Neural cell (in vitro differentiated cells): ENCODE measurements at regions not wholly inside any gene's neighbourhood (a gene's known extent, or its start where the extent isn't known, plus 50 kb on each side); places are given as distances from the start of the nearest gene placed in this dataset.

Experiments
- H2AFZ ChIP-seq: fragments of 200-600, 300-800 bp; sonication (generic), shearing (Covaris generic); 2 replicates; pipeline ENCODE4 v1.6.0; 2014; ENCODE audit warnings: low read depth, mild to moderate bottlenecking, antibody characterized with exemption, low read length, moderate library complexity
- H3F3A ChIP-seq: fragments of 200-600 bp; shearing (Covaris generic); 2 replicates; pipeline ENCODE4 v1.6.1; 2016; ENCODE audit warnings: mild to moderate bottlenecking, moderate library complexity, mixed read lengths, antibody characterized with exemption, low read length; ENCODE audit not compliant: insufficient read depth, poor library complexity, severe bottlenecking
- H3K27ac ChIP-seq: fragments of 200-600, 300-800 bp; sonication (generic), shearing (Covaris generic); 2 replicates; pipeline ENCODE4 v1.5.1; 2014; ENCODE audit warnings: mild to moderate bottlenecking, low read length, moderate library complexity
- H3K27me3 ChIP-seq: fragments of 300-800, 200-600 bp; sonication (generic), shearing (Covaris generic); 2 replicates; pipeline ENCODE4 v1.6.0; 2014; ENCODE audit warnings: mild to moderate bottlenecking, low read depth, low read length, moderate library complexity; ENCODE audit not compliant: insufficient read depth
- H3K36me3 ChIP-seq: fragments of 300-800, 200-600 bp; sonication (generic), shearing (Covaris generic); 2 replicates; pipeline ENCODE4 v1.5.1; 2014; ENCODE audit warnings: mild to moderate bottlenecking, antibody characterized with exemption, low read length, moderate library complexity; ENCODE audit not compliant: insufficient read depth
- H3K4me2 ChIP-seq: fragments of 300-800, 200-600 bp; sonication (generic), shearing (Covaris generic); 2 replicates; pipeline ENCODE4 v1.6.0; 2014; ENCODE audit warnings: mild to moderate bottlenecking, low read length
- H3K4me3 ChIP-seq: fragments of 300-800, 200-600 bp; sonication (generic), shearing (Covaris generic); 2 replicates; pipeline ENCODE4 v1.5.1; 2014; ENCODE audit warnings: mild to moderate bottlenecking, low read length, moderate library complexity
- H3K79me2 ChIP-seq: fragments of 200-600 bp; shearing (Covaris generic); replicated peaks from 2 replicates; pipeline ENCODE4 v1.6.0; 2014; ENCODE audit warnings: mild to moderate bottlenecking, low read length, moderate library complexity; ENCODE audit not compliant: insufficient read depth
- H3K9ac ChIP-seq: fragments of 300-800, 200-600 bp; sonication (generic), shearing (Covaris generic); 2 replicates; pipeline ENCODE4 v1.6.1; 2016; ENCODE audit warnings: mild to moderate bottlenecking, low read length, mixed read lengths
- H3K9me2 ChIP-seq: fragments of 200-600 bp; shearing (Covaris generic); 2 replicates; pipeline ENCODE4 v1.6.1; 2016; ENCODE audit warnings: mild to moderate bottlenecking, low read length, mixed read lengths; ENCODE audit not compliant: insufficient read depth
- H3K9me3 ChIP-seq: fragments of 200-600, 300-800 bp; sonication (generic), shearing (Covaris generic); 2 replicates; pipeline ENCODE4 v1.6.1; 2016; ENCODE audit warnings: mild to moderate bottlenecking, mixed run types, low read length, moderate library complexity, mixed read lengths
- H4K20me1 ChIP-seq: fragments of 200-600 bp; shearing (Covaris generic); 2 replicates; pipeline ENCODE4 v1.6.1; 2016; ENCODE audit warnings: mild to moderate bottlenecking, mixed run types; ENCODE audit not compliant: insufficient read depth
- CTCF ChIP-seq: fragments of 450-650 bp; IDR thresholded peaks from 2 replicates; pipeline ENCODE4 v1.5.1; 2014; ENCODE audit warnings: antibody characterized with exemption, mild to moderate bottlenecking, moderate library complexity; ENCODE audit not compliant: poor library complexity, severe bottlenecking
- EP300 ChIP-seq: fragments of 450-650 bp; conservative IDR thresholded peaks from 2 replicates; pipeline ENCODE4 v1.6.1; 2014; ENCODE audit warnings: antibody characterized with exemption, mild to moderate bottlenecking, moderate library complexity; ENCODE audit not compliant: poor library complexity, severe bottlenecking
- EZH2 ChIP-seq: fragments of 200-600, 300-800 bp; shearing (Covaris generic), sonication (generic); IDR thresholded peaks from 2 replicates; pipeline ENCODE4 v1.6.1; 2014; ENCODE audit warnings: antibody characterized with exemption, low read length, borderline replicate concordance, mild to moderate bottlenecking; ENCODE audit not compliant: insufficient read depth, poor library complexity, severe bottlenecking
- MXI1 ChIP-seq: fragments of 450-650 bp; conservative IDR thresholded peaks from 2 replicates; pipeline ENCODE4 v1.6.1; 2014; ENCODE audit warnings: antibody characterized with exemption, mild to moderate bottlenecking; ENCODE audit not compliant: poor library complexity, severe bottlenecking
- POLR2AphosphoS5 ChIP-seq: IDR thresholded peaks from 2 replicates; pipeline ENCODE4 v1.6.1; 2012
- RAD21 ChIP-seq: fragments of 450-650 bp; conservative IDR thresholded peaks from 2 replicates; pipeline ENCODE4 v1.6.1; 2014; ENCODE audit warnings: antibody characterized with exemption, mild to moderate bottlenecking, moderate library complexity
- REST ChIP-seq: IDR thresholded peaks from 2 replicates; pipeline ENCODE4 v1.6.1; 2012; ENCODE audit warnings: borderline replicate concordance
- SMC3 ChIP-seq: fragments of 450-650 bp; conservative IDR thresholded peaks from 2 replicates; pipeline ENCODE4 v1.6.1; 2014; ENCODE audit warnings: antibody characterized with exemption, mild to moderate bottlenecking, moderate library complexity; ENCODE audit not compliant: poor library complexity
- TAF1 ChIP-seq: IDR thresholded peaks from 2 replicates; pipeline ENCODE4 v1.6.1; 2012; ENCODE audit warnings: low read depth

- Histone ChIP-seq H2AFZ (no peak overlapping the region), H3K4me3 (no peak overlapping the region), H3K9ac (no peak overlapping the region), H3F3A (no peaks in the 10 kb centered on the region), H3K9me2 (peaks cover 3% of the 10 kb centered on the region), H4K20me1 (no peaks in the 10 kb centered on the region), H3K27me3 (no peaks in the 10 kb centered on the region), H3K79me2 (no peaks in the 10 kb centered on the region), H3K27ac (no peak overlapping the region), H3K36me3 (no peaks in the 10 kb centered on the region), H3K9me3 (no peaks in the 10 kb centered on the region), H3K4me2 (no peak overlapping the region)
- no peak for TF ChIP-seq RAD21
- no peak for TF ChIP-seq TAF1
- TF ChIP-seq EZH2 = no peak
- no peak for TF ChIP-seq MXI1
- TF ChIP-seq SMC3 = no peak
- no peak for TF ChIP-seq EP300
- no peak for TF ChIP-seq REST
- TF ChIP-seq CTCF = no peak
- no peak for TF ChIP-seq POLR2AphosphoS5
Measured at GRCh38 chr6:97919046-97919445, 636.0 kb upstream of the MMS22L start.

GRCh38 chr6:97919631-97920030, 636.6 kb upstream of the MMS22L start:
- no peaks in the 10 kb centered on the region for H3K27me3 ChIP-seq
- peaks cover 3% of the 10 kb centered on the region for H3K9me2 ChIP-seq
- H2AFZ ChIP-seq = no peak overlapping the region
- H3F3A ChIP-seq = no peaks in the 10 kb centered on the region
- H3K4me3 ChIP-seq = no peak overlapping the region
- no peaks in the 10 kb centered on the region for H3K36me3 ChIP-seq
- no peak for TF ChIP-seq CTCF
- no peak for TF ChIP-seq EP300
- no peak for TF ChIP-seq TAF1
- TF ChIP-seq REST = no peak
- TF ChIP-seq POLR2AphosphoS5 = no peak
- TF ChIP-seq SMC3 = no peak
- no peak for TF ChIP-seq EZH2
- no peak for TF ChIP-seq MXI1
- TF ChIP-seq RAD21 = no peak
- no peaks in the 10 kb centered on the region for H4K20me1 ChIP-seq
- no peak overlapping the region for H3K27ac ChIP-seq
- H3K79me2 ChIP-seq = no peaks in the 10 kb centered on the region
- no peak overlapping the region for H3K4me2 ChIP-seq
- H3K9ac ChIP-seq = no peak overlapping the region
- no peaks in the 10 kb centered on the region for H3K9me3 ChIP-seq
